ENCODE measurements at regions not wholly inside any gene's neighbourhood (a gene's known extent, or its start where the extent isn't known, plus 50 kb on each side); places are given as distances from the start of the nearest gene placed in this dataset.
"Not testable (repeated sequence)": the region's sequence is repeated elsewhere in the genome, so short reads cannot be mapped to it uniquely, and the experiment has no call there.

DNA sequence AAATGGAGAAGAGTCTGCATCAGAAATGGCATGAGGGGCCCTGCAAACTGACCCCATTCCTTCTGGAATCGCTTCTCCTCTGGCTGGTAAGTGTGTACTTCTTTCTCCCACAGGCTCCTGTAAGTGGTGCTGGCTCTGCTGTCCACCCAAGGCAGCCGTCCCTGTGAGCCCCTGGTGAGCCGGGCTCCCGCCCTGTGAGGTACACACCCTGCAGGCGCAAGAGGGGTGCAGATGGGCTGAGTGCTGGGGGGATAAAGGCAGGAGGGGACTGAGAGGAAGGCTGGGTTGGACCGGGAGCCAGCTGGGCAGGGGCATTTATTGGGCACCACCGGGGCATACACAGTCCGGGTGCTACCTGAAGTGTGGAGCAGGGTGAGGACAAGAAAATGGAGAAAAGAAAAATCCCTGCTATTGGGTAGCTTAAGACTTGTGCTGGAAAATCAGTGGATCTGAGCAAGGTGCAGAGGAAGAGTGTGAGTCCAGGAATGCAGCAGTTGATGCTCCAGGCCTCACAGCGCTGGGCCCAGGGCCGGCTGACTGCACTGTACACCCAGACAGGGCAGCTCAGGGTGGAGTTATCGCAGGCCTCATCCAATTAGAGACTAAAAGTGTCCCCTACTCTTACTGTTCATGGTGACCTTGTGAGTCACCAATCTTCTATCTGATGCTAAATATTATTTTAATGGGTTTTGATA lies 455.1 kb upstream of the B3GAT1 start:
- peaks cover 25% of the 10 kb centered on the region for H3K27me3 Mint-ChIP-seq
- H3K9me3 Mint-ChIP-seq, result no peaks in the 10 kb centered on the region
- ATAC-seq (peak; percentile 17), DNase-seq (no peak)
- H3K27ac Mint-ChIP-seq, result no peak overlapping the region
- no peak overlapping the region for H3K4me3 Mint-ChIP-seq
- H3K4me1 Mint-ChIP-seq, result peaks cover 10% of the 10 kb centered on the region

DNA sequence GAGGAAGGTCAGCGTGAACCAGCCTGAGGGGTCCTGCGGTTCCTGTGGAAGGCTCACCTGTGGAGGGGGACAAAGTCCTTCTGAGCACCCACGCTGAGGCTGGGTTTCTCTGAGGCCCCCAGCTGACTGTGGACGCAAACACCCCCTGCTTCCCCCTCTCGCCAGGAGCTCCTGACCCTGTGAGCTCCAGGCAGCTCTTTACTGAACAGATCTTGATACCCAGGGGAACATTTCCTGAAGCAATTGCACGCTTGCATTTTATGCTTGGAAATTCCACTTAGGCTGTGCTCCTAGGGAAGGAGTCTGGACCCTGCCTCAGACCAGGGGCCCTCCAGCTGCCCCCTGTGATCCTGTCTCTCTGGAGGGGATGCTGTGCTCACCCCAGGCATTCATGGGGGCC lies 454.2 kb upstream of the B3GAT1 start:
- no peak overlapping the region for H3K4me3 Mint-ChIP-seq
- ATAC-seq, result no peak
- DNase-seq, result no peak
- H3K4me1 Mint-ChIP-seq, result peaks cover 10% of the 10 kb centered on the region
- H3K27ac Mint-ChIP-seq, result no peak overlapping the region
- no peaks in the 10 kb centered on the region for H3K9me3 Mint-ChIP-seq
- H3K27me3 Mint-ChIP-seq, result peaks cover 20% of the 10 kb centered on the region

DNA sequence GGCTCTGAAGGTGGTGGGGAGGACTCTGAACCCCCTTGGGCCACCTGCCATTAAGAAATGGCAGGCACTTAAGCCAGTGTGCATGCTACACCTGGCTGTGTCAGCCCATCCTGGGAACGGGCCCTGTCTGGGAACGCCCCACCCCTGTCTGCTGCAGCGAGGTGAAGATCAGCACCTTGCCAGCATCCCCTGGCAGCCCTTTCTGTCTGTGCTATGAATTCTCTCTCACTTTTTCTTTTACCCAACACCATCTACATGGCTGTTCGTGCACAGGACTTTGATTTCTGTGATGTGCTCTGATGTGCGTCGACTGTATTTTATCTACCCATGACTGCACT lies 452.9 kb upstream of the B3GAT1 start:
- Mint-ChIP-seq H3K27ac (no peak overlapping the region), H3K27me3 (peaks cover 29% of the 10 kb centered on the region), H3K4me1 (peaks cover 10% of the 10 kb centered on the region), H3K9me3 (no peaks in the 10 kb centered on the region), H3K4me3 (no peak overlapping the region)
- DNase-seq (no peak), ATAC-seq (no peak)

DNA sequence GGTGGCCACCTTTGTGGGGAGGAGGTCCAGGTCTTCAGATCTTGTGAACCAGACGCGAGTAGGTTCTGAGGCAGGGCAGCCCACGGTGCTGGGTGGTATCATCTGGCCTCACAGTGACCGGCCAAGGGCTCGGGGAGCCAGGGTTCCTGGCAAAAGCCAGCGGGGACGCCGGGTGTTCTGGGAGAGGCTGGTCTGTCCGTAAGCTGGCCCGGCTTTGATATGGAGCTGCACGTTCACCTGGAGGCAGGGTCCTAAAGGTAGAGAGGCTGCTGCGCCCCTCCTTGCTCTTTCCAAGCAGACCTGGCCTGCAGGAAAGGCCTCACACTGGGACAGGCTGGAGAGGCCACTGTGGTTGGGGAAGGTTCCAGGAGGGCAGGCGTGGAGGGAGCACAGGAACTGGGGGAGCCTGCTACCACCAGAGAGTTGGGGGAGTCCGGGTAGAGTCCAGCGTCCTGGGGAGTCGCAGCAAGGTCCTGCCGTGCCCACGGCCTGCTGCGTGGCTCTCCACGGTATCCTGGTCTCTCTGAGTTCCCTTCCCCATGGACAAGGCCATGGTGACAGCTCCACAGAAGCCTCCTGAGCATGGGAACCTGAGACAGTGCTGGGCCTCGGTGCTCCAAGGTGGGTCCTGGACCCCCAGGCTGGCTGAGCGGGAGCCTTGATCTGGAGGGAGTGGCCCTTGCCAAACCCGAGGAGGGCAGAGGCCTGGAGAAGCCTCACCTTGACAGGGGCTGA lies 452.4 kb upstream of the B3GAT1 start:
- no peak for DNase-seq
- ATAC-seq, result peak; percentile 39
- peaks cover 29% of the 10 kb centered on the region for H3K27me3 Mint-ChIP-seq
- no peaks in the 10 kb centered on the region for H3K9me3 Mint-ChIP-seq
- H3K27ac Mint-ChIP-seq, result no peak overlapping the region
- H3K4me1 Mint-ChIP-seq, result peaks cover 10% of the 10 kb centered on the region
- no peak overlapping the region for H3K4me3 Mint-ChIP-seq

DNA sequence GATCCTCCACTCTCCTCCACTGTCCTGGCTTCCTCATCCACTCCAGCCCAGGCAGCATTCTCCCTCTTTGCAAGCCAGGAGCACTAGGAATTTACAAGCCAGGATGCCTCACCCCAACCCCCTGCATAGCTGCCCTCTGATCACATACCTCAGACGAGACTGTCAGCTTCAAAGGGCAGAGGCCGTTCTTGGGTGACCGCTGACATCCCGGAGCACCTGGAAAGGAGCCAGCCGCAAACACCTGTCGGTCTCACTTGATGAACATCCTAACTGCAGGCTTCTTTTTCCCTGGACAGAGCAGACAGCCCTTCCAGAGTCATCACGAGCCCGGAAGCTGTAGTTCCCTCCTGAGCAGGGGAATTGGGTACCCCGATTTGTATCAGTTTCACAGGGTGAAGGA lies 451.3 kb upstream of the B3GAT1 start:
- H3K27ac Mint-ChIP-seq, result peak overlapping the region in 1 of 2 donors; percentile 59
- H3K4me3 Mint-ChIP-seq, result no peak overlapping the region
- H3K9me3 Mint-ChIP-seq, result no peaks in the 10 kb centered on the region
- DNase-seq, result no peak
- peaks cover 6% of the 10 kb centered on the region for H3K4me1 Mint-ChIP-seq
- no peak for ATAC-seq
- peaks cover 26% of the 10 kb centered on the region for H3K27me3 Mint-ChIP-seq

DNA sequence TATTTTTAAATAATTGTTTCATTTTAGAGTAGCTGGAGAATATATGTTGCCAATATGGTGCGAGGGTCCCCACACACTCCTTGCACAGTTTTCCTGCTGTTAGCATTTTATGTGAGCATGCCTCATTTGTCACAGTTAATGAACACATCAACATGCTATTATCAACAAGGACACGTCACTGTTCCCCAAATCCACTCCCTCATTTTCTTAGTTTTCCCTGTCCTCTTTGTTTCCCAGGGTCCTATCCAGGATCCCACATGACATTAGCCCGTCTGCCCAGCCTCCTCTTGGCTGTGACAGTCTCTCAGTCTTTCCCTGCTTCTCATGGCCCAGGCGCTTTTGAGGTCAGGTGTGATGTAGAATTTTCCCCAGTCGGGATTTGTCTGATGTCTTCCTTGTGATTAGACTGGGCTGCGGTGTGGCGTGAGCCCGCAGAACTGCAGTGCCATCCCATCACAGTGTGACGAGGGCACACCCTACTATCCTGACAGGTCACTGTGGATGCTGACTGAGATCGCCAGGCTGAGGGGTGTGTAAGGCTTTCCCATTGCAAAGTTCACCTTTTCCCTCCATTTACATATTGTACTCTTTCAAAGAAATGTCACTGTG lies 450.6 kb upstream of the B3GAT1 start:
- peaks cover 20% of the 10 kb centered on the region for H3K27me3 Mint-ChIP-seq
- H3K4me3 Mint-ChIP-seq, result no peak overlapping the region
- ATAC-seq (no peak), DNase-seq (no peak)
- H3K9me3 Mint-ChIP-seq, result no peaks in the 10 kb centered on the region
- H3K4me1 Mint-ChIP-seq, result no peaks in the 10 kb centered on the region
- H3K27ac Mint-ChIP-seq, result no peak overlapping the region

DNA sequence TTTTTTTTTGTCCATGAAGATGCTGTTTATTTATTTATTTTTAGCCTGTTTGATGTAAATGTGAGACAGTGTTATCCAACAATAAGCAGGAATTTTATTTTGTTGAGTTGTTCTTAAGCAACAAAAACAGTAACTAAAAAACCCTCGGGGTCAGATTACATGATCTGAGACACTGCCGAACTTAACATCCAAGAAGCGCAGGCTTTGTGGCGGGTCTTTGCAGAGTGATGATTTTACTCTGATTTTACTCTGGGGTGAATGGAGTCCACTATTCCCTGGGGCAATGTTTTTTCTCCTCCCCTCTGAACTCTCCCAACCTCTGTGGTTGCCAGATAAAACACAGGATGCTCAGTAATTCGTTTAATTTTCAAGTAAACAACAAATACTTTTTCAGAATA lies 450.1 kb upstream of the B3GAT1 start:
- H3K27me3 Mint-ChIP-seq, result peaks cover 17% of the 10 kb centered on the region
- ATAC-seq, result no peak
- no peaks in the 10 kb centered on the region for H3K4me1 Mint-ChIP-seq
- no peak overlapping the region for H3K27ac Mint-ChIP-seq
- no peak for DNase-seq
- H3K4me3 Mint-ChIP-seq, result no peak overlapping the region
- no peaks in the 10 kb centered on the region for H3K9me3 Mint-ChIP-seq

DNA sequence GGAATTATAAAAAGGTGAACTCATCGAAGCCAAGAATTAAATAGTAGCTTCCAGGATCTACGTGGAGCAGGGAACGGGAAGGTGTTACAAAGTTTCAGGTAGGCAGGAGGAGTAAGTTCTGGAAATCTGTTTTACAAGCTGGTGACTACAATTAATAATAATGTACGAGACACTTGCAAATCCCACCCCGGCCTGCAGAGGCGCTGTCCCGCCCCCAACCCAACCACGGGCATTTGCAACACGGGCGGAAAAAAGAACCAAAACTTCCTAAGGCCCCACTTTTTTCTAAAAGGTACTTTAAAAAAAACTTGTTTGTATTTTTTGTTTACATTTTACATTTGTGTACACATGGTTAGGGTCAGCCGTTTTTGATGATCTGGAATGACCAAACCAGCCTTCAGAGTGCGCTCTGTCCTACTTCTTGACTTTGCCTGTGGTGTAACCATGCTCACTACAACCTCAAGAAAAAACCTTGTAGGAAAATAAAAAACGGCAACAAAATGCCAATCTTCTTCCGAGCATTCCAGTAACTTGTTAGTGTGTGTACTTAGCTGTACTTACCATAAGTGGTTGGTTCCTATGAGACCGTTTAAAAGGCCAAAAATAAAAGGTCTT lies 449.6 kb upstream of the B3GAT1 start:
- ATAC-seq, result no peak
- H3K9me3 Mint-ChIP-seq, result no peaks in the 10 kb centered on the region
- H3K27ac Mint-ChIP-seq, result no peak overlapping the region
- no peak overlapping the region for H3K4me3 Mint-ChIP-seq
- H3K4me1 Mint-ChIP-seq, result no peaks in the 10 kb centered on the region
- DNase-seq, result no peak
- H3K27me3 Mint-ChIP-seq, result peaks cover 12% of the 10 kb centered on the region

DNA sequence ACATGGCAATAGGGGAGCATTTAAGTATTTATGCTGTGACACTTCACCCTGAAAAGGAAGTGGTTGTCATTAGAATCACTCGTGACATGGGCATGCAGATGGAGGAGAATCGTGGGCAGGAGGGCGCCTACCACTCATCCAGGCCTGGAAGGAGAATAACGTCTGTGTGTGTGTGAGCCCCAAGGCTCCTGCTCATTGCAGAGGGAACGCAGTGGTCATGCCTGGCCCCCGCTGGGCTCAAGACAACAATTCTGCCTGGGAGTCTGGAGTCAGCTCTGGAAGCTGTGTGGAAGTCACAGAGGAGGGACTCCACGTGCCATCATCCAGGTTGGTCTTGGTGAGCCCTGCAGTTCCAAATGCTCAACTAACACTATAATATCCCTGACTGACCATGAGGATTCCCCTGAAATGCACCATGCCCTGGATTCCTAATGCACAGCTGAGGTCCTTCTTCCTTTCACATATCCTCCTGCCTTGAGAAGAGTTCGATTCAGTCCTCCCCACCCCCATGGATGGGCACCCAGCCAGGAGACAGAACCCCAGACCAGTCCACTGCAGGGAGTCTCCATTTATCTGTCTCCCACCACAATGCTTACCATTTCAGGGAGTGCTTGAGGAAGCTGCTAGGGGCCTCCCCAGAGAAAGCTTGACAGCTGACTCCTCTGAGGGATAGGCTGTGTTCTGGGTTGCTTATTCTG lies 446.9 kb upstream of the B3GAT1 start:
- Mint-ChIP-seq H3K4me3 (no peak overlapping the region), H3K27ac (no peak overlapping the region), H3K27me3 (peaks cover 26% of the 10 kb centered on the region), H3K4me1 (no peaks in the 10 kb centered on the region), H3K9me3 (no peaks in the 10 kb centered on the region)
- ATAC-seq (no peak), DNase-seq (no peak)

DNA sequence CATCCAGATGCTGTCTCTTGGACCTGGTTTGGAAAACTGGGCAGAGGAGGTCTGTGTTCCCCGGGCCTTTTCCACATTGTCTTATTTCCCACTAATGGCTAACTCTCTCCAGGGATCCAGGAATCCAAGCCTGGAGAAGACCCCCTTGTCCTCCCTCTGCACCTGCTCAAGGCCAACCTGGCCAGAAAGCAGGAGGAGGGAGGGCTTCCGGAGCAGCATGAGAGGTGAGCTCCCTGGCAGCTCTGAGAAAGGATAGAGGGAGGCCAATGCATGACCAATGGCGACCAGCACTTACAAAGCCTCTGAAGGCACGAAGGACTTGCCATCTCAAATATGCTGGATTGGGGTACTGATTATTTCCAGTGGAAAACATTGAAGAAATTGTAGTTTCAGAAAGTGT lies 445.0 kb upstream of the B3GAT1 start:
- Mint-ChIP-seq H3K27ac (no peak overlapping the region), H3K27me3 (peaks cover 40% of the 10 kb centered on the region)

DNA sequence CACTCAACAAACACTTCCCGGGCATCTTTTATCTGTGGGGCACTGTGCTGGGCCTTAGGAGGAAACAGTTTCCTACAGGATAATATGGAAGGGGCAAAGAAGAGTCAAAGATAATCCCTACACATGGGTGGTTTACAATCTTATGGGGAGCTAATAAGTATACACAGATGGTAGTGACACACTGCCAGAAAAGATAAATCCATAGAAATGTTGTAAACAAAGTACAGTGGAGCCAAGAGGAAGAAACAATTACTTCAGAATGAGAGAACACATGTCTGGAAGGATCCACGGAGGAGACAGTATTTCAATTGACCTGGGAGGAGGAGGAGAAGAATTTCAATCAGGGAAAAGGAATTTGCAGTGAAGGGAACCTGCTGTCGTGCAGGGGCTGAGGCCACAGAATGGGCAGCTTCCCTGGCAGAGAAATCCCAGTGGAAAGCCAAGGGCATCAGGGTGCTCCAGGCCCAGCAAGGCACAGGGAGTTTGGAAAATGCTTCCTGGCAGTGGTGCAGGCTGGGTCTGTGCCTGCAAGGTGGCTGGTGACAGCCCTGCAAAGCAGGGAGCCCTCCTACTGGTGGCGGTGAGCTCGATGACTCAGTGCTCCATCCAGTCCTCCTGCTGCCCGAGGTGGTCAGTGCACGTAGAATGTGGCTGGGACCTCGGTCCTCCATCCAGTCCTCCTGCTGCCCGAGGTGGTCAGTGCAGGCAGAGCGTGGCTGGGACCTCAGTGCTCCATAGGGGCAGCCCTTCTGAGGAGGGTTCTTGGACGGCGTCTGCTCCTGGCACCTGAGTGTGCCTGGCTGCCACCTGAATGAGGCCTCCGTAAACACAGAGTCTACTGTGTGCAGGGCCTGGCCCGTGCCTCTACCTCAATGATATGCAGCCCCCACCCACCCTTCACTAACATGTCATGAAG lies 444.3 kb upstream of the B3GAT1 start:
- Mint-ChIP-seq H3K4me1 (no peaks in the 10 kb centered on the region), H3K27me3 (peaks cover 39% of the 10 kb centered on the region), H3K9me3 (no peaks in the 10 kb centered on the region), H3K27ac (no peak overlapping the region), H3K4me3 (no peak overlapping the region)
- DNase-seq, result no peak
- no peak for ATAC-seq

More for the DNA sequence above, 445.0 kb upstream of the B3GAT1 start:
- Mint-ChIP-seq H3K9me3 (no peaks in the 10 kb centered on the region), H3K4me3 (no peak overlapping the region), H3K4me1 (no peaks in the 10 kb centered on the region)
- no peak for DNase-seq
- no peak for ATAC-seq

DNA sequence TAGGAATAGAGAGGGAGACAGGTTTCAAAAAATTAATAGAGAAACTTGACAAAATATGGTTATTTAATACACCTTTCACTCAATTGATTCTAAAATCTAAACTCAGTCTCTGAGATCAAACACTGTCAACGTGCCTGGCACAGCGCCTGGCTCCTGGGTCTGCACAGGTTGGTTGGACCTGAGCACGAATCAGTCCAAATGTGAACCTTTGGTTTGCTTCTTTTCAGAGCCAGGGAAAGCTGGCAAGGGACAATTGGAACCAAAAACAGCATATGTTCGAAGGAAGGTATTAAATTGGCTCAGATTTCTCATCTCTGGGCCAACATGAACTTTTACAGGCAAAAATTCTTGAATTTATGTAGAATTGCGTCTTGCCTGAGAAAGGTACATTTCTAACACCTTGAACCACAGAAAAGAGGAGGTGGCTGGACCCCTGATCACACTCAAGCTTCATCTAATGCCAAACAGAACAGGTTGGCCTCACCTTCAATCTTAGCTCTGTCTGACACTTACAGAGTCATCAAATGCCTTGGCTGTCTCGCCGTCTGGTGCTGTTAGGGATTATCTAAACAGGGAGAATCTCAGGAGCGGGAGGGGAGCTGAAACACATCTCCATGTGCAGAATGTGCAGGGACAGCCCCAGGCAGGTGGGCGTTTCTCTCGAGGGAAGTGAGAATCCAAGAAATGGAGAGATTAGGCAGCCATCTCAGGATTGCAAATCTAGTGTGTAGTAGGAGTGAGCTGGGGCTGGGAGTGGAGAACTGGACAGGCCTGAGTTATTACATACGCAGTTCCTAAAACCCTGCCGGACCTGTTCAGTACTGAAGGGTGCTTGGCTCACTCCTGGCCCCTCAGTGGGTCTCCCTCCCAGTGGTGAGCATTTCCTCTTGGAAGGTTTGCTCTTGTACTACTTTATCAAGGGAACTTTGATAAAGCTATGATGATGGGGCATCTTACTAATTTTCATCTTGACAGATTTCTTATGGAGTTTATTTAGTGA lies 442.2 kb upstream of the B3GAT1 start:
- Mint-ChIP-seq H3K27ac (no peak overlapping the region), H3K9me3 (no peaks in the 10 kb centered on the region), H3K4me1 (no peaks in the 10 kb centered on the region), H3K4me3 (no peak overlapping the region), H3K27me3 (peaks cover 28% of the 10 kb centered on the region)
- DNase-seq (no peak), ATAC-seq (no peak)

DNA sequence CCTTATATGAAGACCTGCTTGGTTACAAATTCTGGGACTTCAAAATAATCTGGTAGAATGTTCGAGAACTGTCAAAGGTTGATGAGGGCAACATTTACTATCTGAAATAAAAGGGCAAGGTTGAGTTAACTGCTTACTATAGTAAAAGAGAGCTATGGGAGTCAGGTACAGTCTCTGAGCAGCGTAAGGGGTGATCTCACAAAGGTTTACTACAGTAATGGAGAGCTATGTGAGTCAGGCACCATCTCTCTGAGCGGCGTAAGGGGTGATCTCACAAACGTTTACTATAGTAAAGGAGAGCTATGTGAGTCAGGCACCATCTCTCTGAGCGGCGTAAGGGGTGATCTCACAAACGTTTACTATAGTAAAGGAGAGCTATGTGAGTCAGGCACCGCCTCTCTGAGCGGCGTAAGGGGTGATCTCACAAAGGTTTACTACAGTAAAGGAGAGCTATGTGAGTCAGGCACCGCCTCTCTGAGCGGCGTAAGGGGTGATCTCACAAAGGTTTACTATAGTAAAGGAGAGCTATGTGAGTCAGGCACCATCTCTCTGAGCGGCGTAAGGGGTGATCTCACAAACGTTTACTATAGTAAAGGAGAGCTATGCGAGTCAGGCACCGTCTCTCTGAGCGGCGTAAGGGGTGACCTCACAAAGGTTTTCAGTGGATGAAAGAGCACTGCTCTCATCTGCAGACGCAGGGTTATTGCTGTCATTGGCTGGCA lies 439.6 kb upstream of the B3GAT1 start:
- H3K27ac Mint-ChIP-seq, H3K4me1 Mint-ChIP-seq, H3K4me3 Mint-ChIP-seq, H3K9me3 Mint-ChIP-seq, DNase-seq, ATAC-seq: not testable (repeated sequence)
- H3K27me3 Mint-ChIP-seq, result peaks cover 28% of the 10 kb centered on the region
